ENCODE measurements at regions not wholly inside any gene's neighbourhood (a gene's known extent, or its start where the extent isn't known, plus 50 kb on each side); places are given as distances from the start of the nearest gene placed in this dataset.
"Not testable (repeated sequence)": the region's sequence is repeated elsewhere in the genome, so short reads cannot be mapped to it uniquely, and the experiment has no call there.

- H3K36me3 ChIP-seq (replicated peaks); H3K27ac ChIP-seq; in situ Hi-C loops (cut with HindIII; ENCODE audit: low pct_ligation_motif_present, low sequenced_read_pairs); DNase-seq; H3K4me3 ChIP-seq (ENCODE audit: low read depth, low read length): not testable (repeated sequence)
- H3K27me3 ChIP-seq (replicated peaks), result peaks cover 16% of the 10 kb centered on the region
Measured at GRCh38 chr11:3583476-3583875, 58.3 kb downstream of the ART5 start.

GRCh38 chr11:3581389-3581725 is 60.4 kb downstream of the ART5 start:
- H3K27ac ChIP-seq; H3K36me3 ChIP-seq (replicated peaks); in situ Hi-C loops (cut with HindIII; ENCODE audit: low pct_ligation_motif_present, low sequenced_read_pairs); DNase-seq; H3K4me3 ChIP-seq (ENCODE audit: low read depth, low read length): not testable (repeated sequence)
- H3K27me3 ChIP-seq (replicated peaks), result peaks cover 16% of the 10 kb centered on the region

- H3K36me3 ChIP-seq (replicated peaks); DNase-seq; in situ Hi-C loops (cut with HindIII; ENCODE audit: low pct_ligation_motif_present, low sequenced_read_pairs); H3K27ac ChIP-seq: not testable (repeated sequence)
- Histone ChIP-seq H3K27me3 (replicated peaks) (peaks cover 16% of the 10 kb centered on the region), H3K4me3 (ENCODE audit: low read depth, low read length) (peak overlapping the region; percentile 36)
- peak; percentile 22 for TF ChIP-seq CTCF (IDR thresholded peaks at IDR 0.05; ENCODE audit: low read depth, low read length, missing control alignments)
Measured at GRCh38 chr11:3580487-3581388, 61.1 kb downstream of the ART5 start.

- H3K4me3 ChIP-seq (ENCODE audit: low read depth, low read length); H3K27ac ChIP-seq; in situ Hi-C loops (cut with HindIII; ENCODE audit: low pct_ligation_motif_present, low sequenced_read_pairs); DNase-seq; H3K36me3 ChIP-seq (replicated peaks): not testable (repeated sequence)
- peaks cover 16% of the 10 kb centered on the region for H3K27me3 ChIP-seq (replicated peaks)
Measured at GRCh38 chr11:3579600-3580459, 62.0 kb downstream of the ART5 start.

- H3K27me3 ChIP-seq (replicated peaks), result peaks cover 14% of the 10 kb centered on the region
- DNase-seq; in situ Hi-C loops (cut with HindIII; ENCODE audit: low pct_ligation_motif_present, low sequenced_read_pairs); H3K27ac ChIP-seq; H3K36me3 ChIP-seq (replicated peaks); H3K4me3 ChIP-seq (ENCODE audit: low read depth, low read length): not testable (repeated sequence)
Measured at GRCh38 chr11:3576066-3576604, 65.7 kb downstream of the ART5 start.

- H3K27ac ChIP-seq; DNase-seq; in situ Hi-C loops (cut with HindIII; ENCODE audit: low pct_ligation_motif_present, low sequenced_read_pairs); H3K36me3 ChIP-seq (replicated peaks); H3K27me3 ChIP-seq (replicated peaks); H3K4me3 ChIP-seq (ENCODE audit: low read depth, low read length): not testable (repeated sequence)
Measured at GRCh38 chr11:3572976-3573647, 68.7 kb downstream of the ART5 start.

GRCh38 chr11:3571752-3572151 is 70.0 kb downstream of the ART5 start:
- H3K36me3 ChIP-seq (replicated peaks); H3K27me3 ChIP-seq (replicated peaks); H3K4me3 ChIP-seq (ENCODE audit: low read depth, low read length); DNase-seq; in situ Hi-C loops (cut with HindIII; ENCODE audit: low pct_ligation_motif_present, low sequenced_read_pairs); H3K27ac ChIP-seq: not testable (repeated sequence)

- H3K4me3 ChIP-seq (ENCODE audit: low read depth, low read length); H3K36me3 ChIP-seq (replicated peaks); DNase-seq; in situ Hi-C loops (cut with HindIII; ENCODE audit: low pct_ligation_motif_present, low sequenced_read_pairs); H3K27me3 ChIP-seq (replicated peaks); H3K27ac ChIP-seq: not testable (repeated sequence)
Measured at GRCh38 chr11:3565838-3566237, 76.0 kb downstream of the ART5 start.

GRCh38 chr11:3564383-3564782 is 77.4 kb downstream of the ART5 start:
- DNase-seq; in situ Hi-C loops (cut with HindIII; ENCODE audit: low pct_ligation_motif_present, low sequenced_read_pairs); H3K36me3 ChIP-seq (replicated peaks); H3K27ac ChIP-seq; H3K27me3 ChIP-seq (replicated peaks); H3K4me3 ChIP-seq (ENCODE audit: low read depth, low read length): not testable (repeated sequence)
- TF ChIP-seq CTCF (IDR thresholded peaks at IDR 0.05; ENCODE audit: low read depth, low read length, missing control alignments), result peak; percentile 41

GRCh38 chr11:3554621-3555020 is 87.2 kb downstream of the ART5 start:
- H3K27ac ChIP-seq; H3K4me3 ChIP-seq (ENCODE audit: low read depth, low read length); H3K36me3 ChIP-seq (replicated peaks); H3K27me3 ChIP-seq (replicated peaks); in situ Hi-C loops (cut with HindIII; ENCODE audit: low pct_ligation_motif_present, low sequenced_read_pairs); DNase-seq: not testable (repeated sequence)

- H3K36me3 ChIP-seq (replicated peaks); in situ Hi-C loops (cut with HindIII; ENCODE audit: low pct_ligation_motif_present, low sequenced_read_pairs); H3K4me3 ChIP-seq (ENCODE audit: low read depth, low read length); DNase-seq; H3K27me3 ChIP-seq (replicated peaks); H3K27ac ChIP-seq: not testable (repeated sequence)
Measured at GRCh38 chr11:3544990-3545389, 96.8 kb downstream of the ART5 start.
